BJ (cell line): ENCODE measurements at regions not wholly inside any gene's neighbourhood (a gene's known extent, or its start where the extent isn't known, plus 50 kb on each side); places are given as distances from the start of the nearest gene placed in this dataset.

ENCODE experiments used
- CTCF ChIA-PET: fragments of 350-600 bp; formaldehyde crosslinking; extraction: SDS; loops from one replicate; lab custom pipeline; 2021; ENCODE audit warnings: antibody characterized with exemption, inconsistent platforms; lab: Yijun Ruan, JAX
- POLR2A ChIA-PET: fragments of 300-600 bp; sonication (Branson Sonifier 250); formaldehyde crosslinking; extraction: SDS; loops from one replicate; lab custom pipeline; 2021; ENCODE audit warnings: antibody characterized with exemption; lab: Charles Lee
- DNase-seq: peaks from one replicate; pipeline ENCODE4 v3.0.0-alpha.2; 2011; ENCODE audit warnings: low read depth
- H3K27me3 ChIP-seq: 2 replicates; pipeline ENCODE4 v1.6.0; 2011; ENCODE audit warnings: low read length; ENCODE audit not compliant: control insufficient read depth, insufficient read depth
- H3K36me3 ChIP-seq: 2 replicates; pipeline ENCODE4 v1.5.1; 2011; ENCODE audit warnings: low read length; ENCODE audit not compliant: control insufficient read depth, insufficient read depth
- H3K4me3 ChIP-seq: 2 replicates; pipeline ENCODE4 v1.5.1; 2011; ENCODE audit warnings: low read depth, mild to moderate bottlenecking, control low read depth, low read length
- TF ChIP-seq, protein P1 (sequence below): IDR thresholded peaks from 2 replicates; pipeline ENCODE4 v1.5.1; 2011; ENCODE audit warnings: low read depth, mild to moderate bottlenecking, control low read depth, inconsistent platforms, low read length, moderate library complexity; ENCODE audit not compliant: insufficient read depth

DNA sequence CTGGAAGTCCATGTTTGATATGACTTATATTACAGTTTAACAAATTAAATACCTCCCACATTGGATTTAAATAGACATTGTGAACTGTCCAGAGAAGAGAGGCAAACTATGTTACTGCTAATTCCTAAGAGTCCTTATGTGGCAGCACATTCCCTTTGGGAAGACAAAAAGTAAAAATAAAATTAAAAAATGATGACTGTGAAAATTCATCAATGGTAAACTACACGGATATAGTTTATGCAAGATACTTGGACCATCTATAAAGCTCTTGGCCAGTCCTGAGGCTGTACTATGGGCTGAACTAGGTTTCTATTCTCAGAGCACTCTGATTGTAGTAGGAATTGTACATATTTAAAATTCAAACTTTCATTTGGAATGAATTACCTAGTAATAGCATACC lies 206.4 kb downstream of the LRRK2 start:
- Histone ChIP-seq H3K27me3 (no peaks in the 10 kb centered on the region), H3K36me3 (no peaks in the 10 kb centered on the region), H3K4me3 (no peak overlapping the region)
- ChIA-PET POLR2A (no interaction called here), CTCF (no interaction called here)
- DNase-seq: no peak
- TF ChIP-seq, protein P1, sequence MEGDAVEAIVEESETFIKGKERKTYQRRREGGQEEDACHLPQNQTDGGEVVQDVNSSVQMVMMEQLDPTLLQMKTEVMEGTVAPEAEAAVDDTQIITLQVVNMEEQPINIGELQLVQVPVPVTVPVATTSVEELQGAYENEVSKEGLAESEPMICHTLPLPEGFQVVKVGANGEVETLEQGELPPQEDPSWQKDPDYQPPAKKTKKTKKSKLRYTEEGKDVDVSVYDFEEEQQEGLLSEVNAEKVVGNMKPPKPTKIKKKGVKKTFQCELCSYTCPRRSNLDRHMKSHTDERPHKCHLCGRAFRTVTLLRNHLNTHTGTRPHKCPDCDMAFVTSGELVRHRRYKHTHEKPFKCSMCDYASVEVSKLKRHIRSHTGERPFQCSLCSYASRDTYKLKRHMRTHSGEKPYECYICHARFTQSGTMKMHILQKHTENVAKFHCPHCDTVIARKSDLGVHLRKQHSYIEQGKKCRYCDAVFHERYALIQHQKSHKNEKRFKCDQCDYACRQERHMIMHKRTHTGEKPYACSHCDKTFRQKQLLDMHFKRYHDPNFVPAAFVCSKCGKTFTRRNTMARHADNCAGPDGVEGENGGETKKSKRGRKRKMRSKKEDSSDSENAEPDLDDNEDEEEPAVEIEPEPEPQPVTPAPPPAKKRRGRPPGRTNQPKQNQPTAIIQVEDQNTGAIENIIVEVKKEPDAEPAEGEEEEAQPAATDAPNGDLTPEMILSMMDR: no peak

DNA sequence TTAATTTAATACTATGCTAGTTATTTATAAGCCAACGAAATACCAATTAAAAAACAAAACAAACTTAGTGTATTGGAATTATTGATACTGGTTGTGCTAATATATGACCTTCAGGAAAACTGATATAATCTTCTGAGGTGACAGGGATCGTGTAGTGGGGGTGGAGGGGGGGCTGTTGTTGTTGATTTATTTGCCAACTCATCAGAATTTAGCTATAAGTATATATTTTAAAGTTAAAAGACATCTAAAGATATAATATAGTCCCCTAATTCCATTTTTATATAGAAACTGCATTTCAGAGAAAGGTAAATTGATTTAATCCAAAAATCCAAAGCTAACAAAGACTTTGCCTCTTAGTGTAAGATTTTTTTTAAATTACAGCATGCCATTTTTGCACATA lies 210.5 kb downstream of the LRRK2 start:
- H3K36me3 ChIP-seq: no peaks in the 10 kb centered on the region
- CTCF ChIA-PET: no interaction called here
- POLR2A ChIA-PET: no interaction called here
- TF ChIP-seq, protein P1: no peak
- no peak for DNase-seq
- H3K27me3 ChIP-seq: no peaks in the 10 kb centered on the region
- H3K4me3 ChIP-seq: no peak overlapping the region

DNA sequence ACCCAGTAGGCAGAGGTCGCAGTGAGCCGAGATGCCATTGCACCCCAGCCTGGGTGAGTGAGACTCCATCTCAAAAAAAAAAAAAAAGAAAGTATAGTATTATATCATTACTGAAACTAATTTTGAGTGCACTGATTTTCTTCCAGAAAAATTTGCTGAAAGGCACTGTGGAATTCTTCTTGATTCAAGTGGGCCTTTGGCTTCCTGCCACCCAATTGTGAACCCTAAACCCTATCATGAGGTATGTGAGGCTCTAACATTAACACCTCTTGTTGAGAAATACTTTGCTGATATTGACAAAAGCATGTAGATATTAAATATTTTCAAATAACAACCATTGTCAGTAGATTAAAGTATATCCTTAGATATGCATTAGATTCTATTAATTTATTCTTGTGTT lies 211.2 kb downstream of the LRRK2 start:
- ChIA-PET CTCF (no interaction called here), POLR2A (no interaction called here)
- H3K27me3 ChIP-seq: no peaks in the 10 kb centered on the region
- DNase-seq: no peak
- TF ChIP-seq, protein P1: no peak
- no peak overlapping the region for H3K4me3 ChIP-seq
- H3K36me3 ChIP-seq: no peaks in the 10 kb centered on the region

DNA sequence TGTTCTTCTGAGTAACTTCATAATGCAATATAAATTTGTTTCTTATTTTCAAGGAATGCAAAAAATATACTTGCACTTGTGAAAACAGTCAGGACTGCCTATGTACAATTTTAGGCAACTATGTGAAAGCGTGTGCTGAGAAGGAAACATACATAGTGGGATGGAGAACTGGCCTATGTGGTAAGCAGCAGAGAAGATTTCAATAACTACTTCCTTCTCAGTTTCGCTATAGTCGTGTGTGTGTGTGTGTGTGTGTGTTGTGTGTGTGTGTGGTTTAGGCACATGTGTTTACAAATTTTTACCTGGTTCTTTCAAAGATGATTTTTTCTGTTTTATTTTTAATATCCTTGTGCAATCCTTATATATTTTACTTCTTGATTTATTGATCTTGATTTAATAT lies 211.8 kb downstream of the LRRK2 start:
- no peaks in the 10 kb centered on the region for H3K27me3 ChIP-seq
- ChIA-PET POLR2A (no interaction called here), CTCF (no interaction called here)
- DNase-seq: no peak
- TF ChIP-seq, protein P1: no peak
- H3K4me3 ChIP-seq: no peak overlapping the region
- H3K36me3 ChIP-seq: no peaks in the 10 kb centered on the region

DNA sequence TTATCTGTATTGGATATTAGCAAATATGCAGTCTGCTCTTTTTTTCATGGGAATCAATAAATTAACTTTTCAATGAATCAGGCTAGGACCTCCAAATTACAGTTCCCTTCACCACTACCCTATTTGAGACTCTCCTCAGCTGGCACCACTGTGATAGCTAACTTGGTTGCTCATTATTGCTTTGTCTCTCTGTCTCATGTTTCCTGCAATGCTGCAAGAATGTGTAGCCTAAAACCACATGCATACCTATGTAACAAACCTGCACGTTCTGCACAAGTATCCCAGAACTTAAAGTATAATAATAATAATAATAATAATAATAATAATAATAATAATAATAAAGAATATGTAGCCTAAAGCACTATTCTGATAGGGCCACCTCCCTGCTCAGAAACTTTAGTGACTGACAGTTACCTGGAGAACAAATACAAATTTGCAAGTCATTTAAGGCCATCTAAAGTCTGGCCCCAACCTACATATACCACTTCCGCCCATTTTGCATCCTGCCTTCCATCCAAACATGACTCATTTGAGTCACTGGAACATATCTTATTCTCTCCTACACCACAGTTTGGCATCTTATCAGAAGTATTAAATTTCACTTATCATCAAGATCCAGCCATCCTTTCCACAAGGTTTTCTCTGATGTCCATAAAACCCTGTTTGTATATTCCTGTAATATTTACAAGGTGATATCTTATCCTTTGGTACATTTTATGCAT lies 215.1 kb downstream of the LRRK2 start:
- H3K4me3 ChIP-seq: no peak overlapping the region
- TF ChIP-seq, protein P1: no peak
- H3K36me3 ChIP-seq: no peaks in the 10 kb centered on the region
- H3K27me3 ChIP-seq: no peaks in the 10 kb centered on the region
- ChIA-PET CTCF (no interaction called here), POLR2A (no interaction called here)
- DNase-seq: no peak
